Activated T-cell treated with anti-CD3 and anti-CD28 coated beads for 48 hours (primary cell): ENCODE measurements at regions not wholly inside any gene's neighbourhood (a gene's known extent, or its start where the extent isn't known, plus 50 kb on each side); places are given as distances from the start of the nearest gene placed in this dataset.
"Not testable (repeated sequence)": the region's sequence is repeated elsewhere in the genome, so short reads cannot be mapped to it uniquely, and the experiment has no call there.

Experiments used
- DNase-seq: peaks from one replicate; pipeline ENCODE4 v3.0.0-alpha.2; 2020; ENCODE audit warnings: low read depth

DNA sequence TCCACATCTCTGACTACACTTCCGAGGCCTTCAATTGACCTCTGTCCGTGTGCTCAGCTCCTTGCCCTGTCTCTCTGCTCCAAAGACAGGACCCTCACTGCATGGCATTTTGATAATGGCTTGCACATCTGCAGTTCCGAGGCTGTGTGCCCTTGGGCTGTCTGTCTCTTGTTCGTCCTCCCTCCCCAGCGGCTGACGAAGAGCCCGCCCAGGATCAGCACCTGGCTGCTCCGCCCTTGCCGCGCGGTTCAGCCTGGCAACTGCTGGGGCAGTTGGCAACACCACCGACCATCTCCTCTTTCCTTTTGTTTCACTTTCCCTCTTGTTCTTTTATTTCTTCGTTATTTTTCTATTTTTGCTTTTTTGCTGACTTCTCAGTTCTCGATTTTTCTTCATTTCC, 270.4 kb downstream of the TEX29 start:
- no peak for DNase-seq

DNA sequence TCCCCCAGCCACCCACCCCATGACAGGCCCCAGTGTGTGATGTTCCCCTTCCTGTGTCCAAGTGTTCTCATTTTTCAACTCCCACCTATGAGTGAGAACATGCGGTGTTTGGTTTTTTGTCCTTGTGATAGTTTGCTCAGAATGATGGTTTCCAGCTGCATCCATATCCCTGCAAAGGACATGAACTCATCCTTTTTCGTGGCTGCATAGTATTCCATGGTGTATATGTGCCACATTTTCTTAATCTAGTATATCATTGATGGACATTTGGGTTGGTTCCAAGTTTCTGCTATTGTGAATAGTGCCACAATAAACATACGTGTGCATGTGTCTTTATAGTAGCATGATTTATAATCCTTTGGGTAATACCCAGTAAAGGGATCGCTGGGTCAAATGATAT, 273.0 kb downstream of the TEX29 start:
- not testable (repeated sequence) for DNase-seq

DNA sequence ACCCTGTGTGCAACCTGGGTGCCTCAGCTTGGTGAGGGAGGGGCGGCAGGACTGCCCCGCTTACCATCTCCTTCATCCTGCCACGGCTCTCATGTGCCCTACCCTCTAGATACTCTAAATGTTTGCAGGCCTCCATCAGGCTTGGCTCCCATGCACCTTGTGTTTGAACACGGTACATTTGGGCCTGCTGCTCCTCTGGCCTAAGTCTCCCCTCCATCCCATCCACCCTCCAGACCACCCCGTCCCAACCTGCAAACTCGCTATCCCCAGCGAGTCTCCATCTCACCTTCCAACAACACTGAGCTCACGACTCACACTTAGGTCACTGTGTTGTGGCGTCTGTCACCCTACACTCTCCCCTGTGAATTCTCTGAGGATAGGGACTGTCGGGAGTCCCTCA, 274.2 kb downstream of the TEX29 start:
- DNase-seq = no peak

- DNase-seq = no peak
These were observed 274.8 kb downstream of the TEX29 start for GRCh38 chr13:111595276-111595675.

DNA sequence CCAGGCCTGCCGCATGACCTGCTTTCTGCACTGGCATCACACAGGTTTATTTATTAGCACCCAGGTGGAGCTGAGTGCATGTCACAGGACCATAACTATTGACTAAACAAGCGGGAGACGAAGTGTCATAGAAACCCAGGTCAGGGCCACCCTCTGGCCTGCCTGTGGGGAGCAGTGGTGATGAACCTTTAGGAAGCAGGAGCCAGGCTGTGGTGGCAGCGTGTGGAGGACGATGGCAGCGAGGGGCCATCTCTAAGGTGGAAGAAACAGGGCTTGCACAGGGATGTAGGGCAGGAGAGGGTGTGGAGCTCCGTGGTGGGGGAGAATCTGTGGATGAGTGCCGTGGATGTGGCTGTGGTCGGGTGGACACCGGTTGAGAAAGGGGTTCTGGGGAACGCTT, 275.3 kb downstream of the TEX29 start:
- no peak for DNase-seq

GRCh38 chr13:111597191-111597611, 276.8 kb downstream of the TEX29 start:
- DNase-seq = no peak

GRCh38 chr13:111597618-111598017, 277.2 kb downstream of the TEX29 start:
- DNase-seq = no peak

DNA sequence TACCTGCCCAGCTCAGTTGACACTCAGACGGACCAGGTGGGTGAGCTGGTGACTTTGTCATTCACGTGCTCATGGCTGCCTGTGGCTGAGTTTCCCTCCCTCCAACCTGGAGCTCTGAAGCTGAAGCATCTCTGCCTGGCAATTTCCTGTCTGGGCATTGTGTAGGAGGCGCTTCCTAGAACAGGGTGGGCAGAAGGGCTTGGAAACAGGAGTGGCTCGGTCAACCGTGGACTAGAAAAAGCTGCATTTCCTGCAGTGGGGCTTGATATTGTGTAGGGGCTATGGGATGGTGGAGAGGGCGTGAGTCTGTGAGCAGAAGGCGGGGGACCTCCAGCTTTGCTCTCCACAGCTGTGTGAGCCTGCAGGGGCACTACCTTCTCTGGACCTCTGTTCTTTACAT, 278.3 kb downstream of the TEX29 start:
- no peak for DNase-seq

DNA sequence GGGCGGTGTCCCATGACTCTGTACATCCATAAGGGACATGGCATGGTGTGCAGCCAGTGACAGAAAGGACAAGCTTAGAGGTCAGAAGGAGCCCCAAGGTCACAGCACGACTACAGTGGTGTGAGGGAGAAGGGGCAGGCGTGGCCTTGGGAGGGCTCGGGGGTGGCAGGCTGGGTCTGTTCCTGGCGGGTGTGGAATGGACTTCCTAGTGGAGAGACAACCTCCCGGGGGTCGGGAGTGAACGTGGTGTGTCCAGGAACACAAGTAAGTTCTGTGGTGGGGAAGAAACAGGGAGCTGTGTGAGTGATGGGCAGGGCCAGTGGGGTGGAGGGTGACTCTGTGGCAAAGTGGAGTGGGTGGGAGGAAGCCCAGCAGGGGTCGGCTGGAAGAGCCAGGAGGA, 279.3 kb downstream of the TEX29 start:
- DNase-seq = no peak

DNA sequence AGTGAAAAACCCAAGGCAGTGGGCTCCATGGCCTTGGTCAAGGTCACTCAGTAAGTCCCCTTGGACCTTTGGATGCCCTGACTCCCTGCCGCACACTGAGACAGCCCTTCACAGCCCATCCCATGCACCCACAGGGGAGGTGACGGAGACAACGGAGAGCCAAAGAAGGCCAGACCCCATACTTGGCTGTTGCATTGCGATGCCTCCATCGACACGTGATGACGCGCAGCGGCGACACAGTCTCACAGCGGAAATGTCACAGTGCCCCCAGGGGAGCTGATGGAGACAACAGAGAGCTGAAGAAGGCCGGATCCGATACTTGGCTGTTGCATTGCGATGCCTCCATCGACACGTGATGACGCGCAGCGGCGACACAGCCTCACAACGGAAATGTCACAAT, 282.4 kb downstream of the TEX29 start:
- DNase-seq = no peak

DNA sequence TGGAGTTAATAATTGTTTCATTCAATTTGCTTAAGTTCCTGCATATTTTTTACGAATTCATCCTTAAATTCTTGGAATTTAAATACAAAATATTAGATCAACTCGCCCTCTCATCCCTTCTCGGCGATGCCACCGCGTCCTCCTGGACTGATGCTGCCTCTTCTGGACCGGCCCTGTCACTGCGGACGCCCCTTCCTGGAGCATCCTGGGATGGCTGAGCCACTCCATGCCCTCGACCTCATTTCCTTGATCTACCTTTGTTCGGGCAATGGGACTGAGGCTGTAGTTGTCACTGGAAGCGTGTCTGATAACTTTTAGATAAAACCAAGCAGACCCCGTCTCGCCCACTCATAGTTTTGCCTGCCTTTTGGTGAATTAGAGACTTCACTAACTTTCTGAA, 283.7 kb downstream of the TEX29 start:
- DNase-seq = no peak

GRCh38 chr13:111608556-111608955, 288.1 kb downstream of the TEX29 start:
- no peak for DNase-seq

- no peak for DNase-seq
These were observed 289.2 kb downstream of the TEX29 start for GRCh38 chr13:111609631-111610030.

- DNase-seq = no peak
These were observed 289.6 kb downstream of the TEX29 start for GRCh38 chr13:111610081-111610480.

DNA sequence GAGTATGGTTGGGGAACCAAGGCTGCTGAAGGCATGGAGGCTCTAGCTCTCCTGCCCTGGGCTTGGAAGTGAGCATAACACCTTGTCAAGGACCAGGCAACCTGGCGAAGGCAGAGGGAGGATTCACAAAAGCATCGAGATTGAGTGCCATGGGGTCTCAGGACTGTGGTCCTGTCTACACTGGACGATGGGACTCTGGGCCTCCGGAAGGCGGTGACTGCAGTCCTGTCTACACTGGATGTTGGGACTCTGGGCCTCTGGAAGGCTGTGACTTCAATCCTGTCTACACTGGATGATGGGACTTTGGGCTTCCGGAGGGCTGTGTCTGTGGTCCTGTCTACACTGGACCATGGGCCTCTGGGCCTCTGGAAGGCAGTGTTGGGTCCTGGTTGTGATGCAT, 290.4 kb downstream of the TEX29 start:
- DNase-seq = no peak

DNA sequence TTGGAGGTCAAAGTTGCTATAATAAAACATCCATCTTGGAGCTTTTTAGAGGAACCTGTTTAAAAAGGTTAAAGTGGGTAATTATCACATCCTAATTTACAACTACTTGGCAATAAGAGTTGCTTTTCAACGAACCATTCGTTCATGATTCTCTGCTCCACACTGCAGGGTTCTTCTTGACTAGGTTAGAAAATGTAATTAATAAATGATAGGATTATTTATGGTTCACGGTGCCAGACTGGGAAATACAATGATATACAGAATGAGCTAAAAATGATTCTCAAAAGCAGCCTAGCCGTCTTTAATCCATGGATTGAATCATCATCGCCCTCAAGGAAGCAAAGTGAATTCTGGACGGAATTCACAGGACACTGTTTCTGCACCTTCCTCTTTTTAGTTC, 291.2 kb downstream of the TEX29 start:
- no peak for DNase-seq

GRCh38 chr13:111612886-111613285, 292.4 kb downstream of the TEX29 start:
- DNase-seq = no peak

GRCh38 chr13:111614009-111614408, 293.6 kb downstream of the TEX29 start:
- DNase-seq = no peak

- no peak for DNase-seq
These were observed 294.2 kb downstream of the TEX29 start for GRCh38 chr13:111614613-111615012.

DNA sequence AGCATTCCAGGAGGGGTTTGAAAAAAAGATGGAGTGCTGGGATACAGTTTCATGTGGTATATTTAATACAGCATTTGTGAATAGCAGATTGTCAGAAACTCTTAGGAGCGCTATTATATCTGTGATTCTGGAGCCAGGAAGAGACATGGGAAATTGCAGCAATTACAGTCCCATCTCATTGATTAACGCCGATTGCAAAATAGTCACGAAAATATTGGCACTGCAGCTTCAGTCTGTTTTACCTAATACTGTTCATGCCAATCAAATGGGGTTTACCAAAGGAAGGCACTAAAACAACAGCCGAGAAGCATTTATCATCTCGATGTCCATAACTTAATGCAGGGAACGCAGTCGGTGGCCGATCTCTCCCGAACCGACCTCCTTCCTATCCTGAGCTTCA, 295.8 kb downstream of the TEX29 start:
- DNase-seq = no peak

GRCh38 chr13:111620166-111620565, 299.7 kb downstream of the TEX29 start:
- no peak for DNase-seq

- no peak for DNase-seq
These were observed 300.1 kb downstream of the TEX29 start for GRCh38 chr13:111620586-111620985.

GRCh38 chr13:111621164-111621563, 300.7 kb downstream of the TEX29 start:
- no peak for DNase-seq

DNA sequence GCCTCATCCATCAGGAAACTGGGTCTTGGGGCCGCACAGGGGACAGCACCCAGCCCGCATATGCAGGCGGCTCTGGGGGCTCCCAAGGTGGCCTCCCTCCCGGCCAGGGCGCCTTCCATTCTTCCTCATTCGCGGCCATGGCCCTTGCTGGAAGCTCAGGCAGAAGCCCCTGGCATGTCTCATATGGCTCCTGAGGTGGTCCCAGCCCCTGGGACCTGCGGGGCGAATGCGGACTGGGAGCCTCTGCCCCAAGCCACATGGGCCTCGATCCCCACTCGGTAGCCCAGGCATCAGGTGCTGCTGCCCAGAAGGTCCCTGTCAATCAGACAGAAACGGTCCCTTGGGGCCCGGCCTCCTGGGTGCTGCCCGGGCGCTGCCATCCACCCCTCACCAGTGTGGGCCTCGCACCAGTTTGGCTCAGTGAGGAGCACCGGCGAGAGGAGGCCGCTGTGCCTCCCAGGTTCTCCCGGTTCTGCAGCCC, 301.6 kb downstream of the TEX29 start:
- DNase-seq = no peak

DNA sequence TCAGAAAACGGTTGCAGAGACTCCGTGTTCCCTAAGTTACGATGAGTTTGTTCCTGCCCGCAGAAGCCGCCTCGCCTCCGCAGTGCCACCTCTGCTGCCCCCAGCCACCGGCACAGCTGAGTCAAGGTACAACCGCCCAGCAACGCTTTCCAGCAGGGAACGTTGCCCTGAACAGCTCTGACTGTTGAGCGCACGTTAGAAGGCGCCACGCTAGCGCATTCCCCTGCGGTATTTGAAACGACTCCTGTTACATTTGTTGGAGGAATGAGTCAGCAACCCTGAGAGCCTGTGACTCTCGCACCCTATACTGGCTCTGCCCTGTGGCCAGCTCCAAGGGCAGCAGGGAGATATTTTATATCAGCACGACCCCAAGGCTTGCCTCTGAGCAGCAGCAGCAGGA, 302.8 kb downstream of the TEX29 start:
- DNase-seq = no peak
